ENCODE measurements at regions not wholly inside any gene's neighbourhood (a gene's known extent, or its start where the extent isn't known, plus 50 kb on each side); places are given as distances from the start of the nearest gene placed in this dataset.

DNA sequence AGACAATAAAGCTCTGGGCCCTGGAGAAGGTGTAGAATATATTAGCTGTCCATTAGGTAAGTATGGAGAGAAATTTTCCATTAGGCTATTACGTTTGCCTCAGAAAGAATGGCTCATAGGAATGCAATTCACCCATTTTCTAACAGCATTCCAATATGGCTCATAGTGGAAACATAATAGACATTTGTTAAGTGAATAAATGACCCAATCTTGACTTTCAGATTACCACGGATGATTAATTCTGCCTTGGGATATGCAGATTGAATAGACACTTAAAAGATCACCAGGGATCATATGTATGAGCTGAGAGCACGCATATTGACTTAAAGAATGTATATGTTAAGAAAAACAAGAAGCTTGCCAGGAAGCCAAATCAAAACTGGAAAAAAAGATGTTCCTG lies 209.1 kb upstream of the CDYL start:
- H3K4me3 ChIP-seq (ENCODE audit: low read depth, low read length), result no peak overlapping the region
- TF ChIP-seq, protein P1, sequence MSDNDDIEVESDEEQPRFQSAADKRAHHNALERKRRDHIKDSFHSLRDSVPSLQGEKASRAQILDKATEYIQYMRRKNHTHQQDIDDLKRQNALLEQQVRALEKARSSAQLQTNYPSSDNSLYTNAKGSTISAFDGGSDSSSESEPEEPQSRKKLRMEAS (IDR thresholded peaks at IDR 0.05; ENCODE audit: low read depth, low read length), result no peak
- TF ChIP-seq POLR2A (IDR thresholded peaks at IDR 0.05; ENCODE audit: extremely low read depth, insufficient read length), result no peak
- TF ChIP-seq, protein P2, sequence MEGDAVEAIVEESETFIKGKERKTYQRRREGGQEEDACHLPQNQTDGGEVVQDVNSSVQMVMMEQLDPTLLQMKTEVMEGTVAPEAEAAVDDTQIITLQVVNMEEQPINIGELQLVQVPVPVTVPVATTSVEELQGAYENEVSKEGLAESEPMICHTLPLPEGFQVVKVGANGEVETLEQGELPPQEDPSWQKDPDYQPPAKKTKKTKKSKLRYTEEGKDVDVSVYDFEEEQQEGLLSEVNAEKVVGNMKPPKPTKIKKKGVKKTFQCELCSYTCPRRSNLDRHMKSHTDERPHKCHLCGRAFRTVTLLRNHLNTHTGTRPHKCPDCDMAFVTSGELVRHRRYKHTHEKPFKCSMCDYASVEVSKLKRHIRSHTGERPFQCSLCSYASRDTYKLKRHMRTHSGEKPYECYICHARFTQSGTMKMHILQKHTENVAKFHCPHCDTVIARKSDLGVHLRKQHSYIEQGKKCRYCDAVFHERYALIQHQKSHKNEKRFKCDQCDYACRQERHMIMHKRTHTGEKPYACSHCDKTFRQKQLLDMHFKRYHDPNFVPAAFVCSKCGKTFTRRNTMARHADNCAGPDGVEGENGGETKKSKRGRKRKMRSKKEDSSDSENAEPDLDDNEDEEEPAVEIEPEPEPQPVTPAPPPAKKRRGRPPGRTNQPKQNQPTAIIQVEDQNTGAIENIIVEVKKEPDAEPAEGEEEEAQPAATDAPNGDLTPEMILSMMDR (IDR thresholded peaks at IDR 0.05; ENCODE audit: low read depth, low read length), result no peak
- TF ChIP-seq MYC (IDR thresholded peaks at IDR 0.05; ENCODE audit: low read depth, low read length), result no peak
- no peak for DNase-seq (ENCODE audit: low read depth)

DNA sequence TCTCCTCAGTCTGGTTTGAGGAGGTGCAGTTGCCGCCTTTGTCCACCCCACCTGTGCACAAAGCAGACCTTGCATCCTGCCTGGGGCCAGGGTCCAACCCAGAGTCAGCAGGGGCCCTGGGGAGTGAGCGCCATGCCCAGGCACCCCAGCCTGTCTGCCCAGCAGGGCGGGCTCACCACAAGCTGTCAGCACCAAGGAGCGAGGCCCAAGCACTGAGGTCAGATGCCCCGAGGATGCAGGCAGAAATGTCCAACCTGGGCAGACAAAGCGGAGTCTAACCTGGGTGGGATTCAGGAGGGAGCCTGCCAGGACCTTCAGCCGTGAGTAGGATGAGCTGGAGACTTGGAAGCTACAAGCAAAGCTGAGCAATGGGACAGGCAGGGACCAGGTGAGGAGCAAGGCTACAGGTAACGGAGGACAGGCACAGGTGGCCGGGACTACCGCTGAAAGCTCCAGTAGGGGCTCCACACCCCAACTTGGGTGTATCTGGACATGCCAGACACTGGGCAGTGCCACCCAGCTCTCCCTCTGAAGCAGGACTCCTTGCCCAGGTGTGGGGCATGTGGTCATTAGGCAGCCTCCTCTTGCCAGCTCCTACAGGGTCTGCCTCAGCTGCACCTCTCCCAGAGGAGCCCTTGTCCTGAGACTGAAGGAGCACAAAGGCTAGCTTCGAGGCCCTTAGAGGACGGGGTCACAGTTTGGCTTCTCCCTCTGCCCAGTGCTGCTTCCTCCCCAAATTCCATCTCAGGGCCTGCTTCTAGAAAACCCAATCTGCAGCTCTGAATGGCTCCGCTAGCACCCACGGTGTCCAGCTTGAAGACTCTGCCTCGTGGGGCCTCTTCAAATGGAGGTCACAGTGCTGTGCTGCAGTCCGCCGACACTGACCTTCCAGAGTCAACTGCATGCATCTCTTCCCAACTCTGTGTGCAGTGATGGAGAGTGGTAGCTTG lies 210.6 kb upstream of the CDYL start:
- TF ChIP-seq, protein P2 (IDR thresholded peaks at IDR 0.05; ENCODE audit: low read depth, low read length), result no peak
- TF ChIP-seq MYC (IDR thresholded peaks at IDR 0.05; ENCODE audit: low read depth, low read length), result no peak
- no peak for TF ChIP-seq POLR2A (IDR thresholded peaks at IDR 0.05; ENCODE audit: extremely low read depth, insufficient read length)
- no peak overlapping the region for H3K4me3 ChIP-seq (ENCODE audit: low read depth, low read length)
- no peak for DNase-seq (ENCODE audit: low read depth)

DNA sequence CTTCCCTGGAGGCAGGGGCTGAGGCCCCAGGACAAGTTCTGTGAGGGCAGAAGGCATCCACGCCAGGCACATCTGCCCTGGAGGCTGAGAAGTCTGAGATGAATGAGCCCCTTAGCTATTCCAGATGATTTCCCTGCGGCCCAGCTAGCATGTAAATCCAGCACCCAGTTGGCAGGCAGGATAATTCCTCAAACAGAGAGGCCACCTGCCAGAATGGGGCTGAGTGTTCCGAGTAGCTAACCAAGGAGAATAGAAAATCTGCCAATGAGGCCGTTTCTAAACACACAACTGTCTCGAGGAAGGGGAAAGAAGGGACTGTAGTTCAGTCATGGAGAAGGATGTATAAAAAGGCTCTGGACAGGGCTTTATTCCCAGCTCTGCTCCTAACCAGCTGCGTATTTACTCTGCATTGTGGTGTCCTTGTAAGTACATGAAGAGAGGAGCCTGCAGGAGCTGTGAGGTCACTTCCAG lies 211.4 kb upstream of the CDYL start:
- no peak for TF ChIP-seq POLR2A (IDR thresholded peaks at IDR 0.05; ENCODE audit: extremely low read depth, insufficient read length)
- no peak for TF ChIP-seq MYC (IDR thresholded peaks at IDR 0.05; ENCODE audit: low read depth, low read length)
- TF ChIP-seq, protein P1 (IDR thresholded peaks at IDR 0.05; ENCODE audit: low read depth, low read length), result no peak
- TF ChIP-seq, protein P2 (IDR thresholded peaks at IDR 0.05; ENCODE audit: low read depth, low read length), result no peak
- DNase-seq (ENCODE audit: low read depth), result no peak
- no peak overlapping the region for H3K4me3 ChIP-seq (ENCODE audit: low read depth, low read length)

DNA sequence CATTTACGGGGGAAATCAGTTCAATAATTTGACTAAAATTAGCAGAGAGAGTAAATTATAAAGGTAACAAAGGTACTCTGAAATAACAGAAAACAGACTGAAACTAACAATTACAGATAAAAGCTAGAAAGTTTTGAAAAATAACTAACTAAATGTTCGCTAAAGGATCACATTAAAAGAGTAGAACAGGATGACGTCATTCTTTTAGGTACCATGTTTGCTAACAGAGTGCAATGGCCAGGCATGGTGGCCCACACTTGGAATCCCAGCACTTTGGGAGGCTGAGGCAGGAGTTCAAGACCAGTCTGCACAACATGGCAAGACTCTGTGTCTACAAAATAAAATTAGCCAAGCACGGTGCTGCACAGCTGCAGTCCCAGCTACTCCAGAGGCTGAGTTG lies 212.3 kb upstream of the CDYL start:
- no peak overlapping the region for H3K4me3 ChIP-seq (ENCODE audit: low read depth, low read length)
- DNase-seq (ENCODE audit: low read depth), result no peak
- TF ChIP-seq, protein P2 (IDR thresholded peaks at IDR 0.05; ENCODE audit: low read depth, low read length), result no peak
- TF ChIP-seq POLR2A (IDR thresholded peaks at IDR 0.05; ENCODE audit: extremely low read depth, insufficient read length) (no peak), MYC (IDR thresholded peaks at IDR 0.05; ENCODE audit: low read depth, low read length) (no peak)
- TF ChIP-seq, protein P1 (IDR thresholded peaks at IDR 0.05; ENCODE audit: low read depth, low read length), result no peak

DNA sequence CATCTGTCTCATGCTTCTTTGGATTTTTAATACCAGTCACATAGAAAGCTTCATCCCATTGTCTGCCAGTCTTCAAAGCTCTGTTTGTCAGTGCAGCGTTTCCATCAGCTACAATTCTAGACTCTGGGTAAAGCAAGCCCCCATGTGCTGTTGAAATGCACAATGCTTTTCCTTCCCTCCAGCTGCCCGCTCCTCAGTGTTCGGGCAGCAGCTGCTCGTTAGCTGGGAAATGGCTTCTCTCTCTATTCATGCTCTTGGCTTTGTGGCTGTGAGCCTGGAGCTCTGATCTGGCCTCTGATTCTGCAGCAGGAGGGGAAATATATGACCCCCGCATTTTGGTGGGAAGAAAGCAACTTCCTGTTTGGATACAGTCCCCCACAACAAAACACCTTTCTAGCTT lies 213.0 kb upstream of the CDYL start:
- H3K4me3 ChIP-seq (ENCODE audit: low read depth, low read length), result no peak overlapping the region
- TF ChIP-seq, protein P1 (IDR thresholded peaks at IDR 0.05; ENCODE audit: low read depth, low read length), result no peak
- TF ChIP-seq MYC (IDR thresholded peaks at IDR 0.05; ENCODE audit: low read depth, low read length), result no peak
- no peak for TF ChIP-seq POLR2A (IDR thresholded peaks at IDR 0.05; ENCODE audit: extremely low read depth, insufficient read length)
- TF ChIP-seq, protein P2 (IDR thresholded peaks at IDR 0.05; ENCODE audit: low read depth, low read length), result no peak
- DNase-seq (ENCODE audit: low read depth), result no peak
